H1 (cell line): ENCODE measurements at regions not wholly inside any gene's neighbourhood (a gene's known extent, or its start where the extent isn't known, plus 50 kb on each side); places are given as distances from the start of the nearest gene placed in this dataset.

Source experiments
- CTCF ChIA-PET: fragments of 300-600 bp; sonication (Branson Sonifier 250); formaldehyde crosslinking; loops from one replicate; lab custom pipeline; 2021; ENCODE audit not compliant: partially characterized antibody; lab: Charles Lee
- POLR2A ChIA-PET: fragments of 300-600 bp; sonication (Branson Sonifier 250); formaldehyde crosslinking; loops from one replicate; lab custom pipeline; 2021; ENCODE audit warnings: inconsistent platforms; ENCODE audit not compliant: partially characterized antibody; lab: Charles Lee
- DNase-seq, 2 experiments: peaks; one replicate each; pipeline versions ENCODE4 v3.0.0 to v3.0.0-alpha.2; 2010 to 2022; ENCODE audit warnings: low spot score in 2 of 2, low read depth in 1 of 2, mixed read lengths in 1 of 2
- FAIRE-seq: peaks from 2 replicates; lab custom pipeline; 2011; peaks lifted over from hg19 to GRCh38; lab: Jason Lieb, UNC
- H2AFZ ChIP-seq: 2 replicates; pipeline ENCODE4 v1.8.1; 2012; ENCODE audit warnings: low read length, inconsistent platforms
- H2AK5ac ChIP-seq: 2 replicates; pipeline ENCODE4 v1.6.1; 2013; ENCODE audit warnings: low read depth, low read length
- H2BK120ac ChIP-seq: replicated peaks from 2 replicates; pipeline ENCODE3; 2013; ENCODE audit warnings: low read depth, low read length, inconsistent platforms
- H2BK12ac ChIP-seq: 2 replicates; pipeline ENCODE4 v1.6.1; 2013; ENCODE audit warnings: low read depth, low read length
- H2BK15ac ChIP-seq: 2 replicates; pipeline ENCODE4 v1.6.1; 2013; ENCODE audit warnings: low read length
- H2BK20ac ChIP-seq: 2 replicates; pipeline ENCODE4 v1.6.1; 2013; ENCODE audit warnings: low read length
- H2BK5ac ChIP-seq: 2 replicates; pipeline ENCODE4 v1.6.1; 2013; ENCODE audit warnings: low read depth, low read length
- H3K14ac ChIP-seq: 2 replicates; pipeline ENCODE4 v1.6.1; 2013; ENCODE audit warnings: inconsistent platforms; ENCODE audit not compliant: insufficient read length
- H3K18ac ChIP-seq: 2 replicates; pipeline ENCODE4 v1.6.1; 2013; ENCODE audit warnings: low read length; ENCODE audit errors: extremely low read depth
- H3K23ac ChIP-seq: 2 replicates; pipeline ENCODE4 v1.6.1; 2013; ENCODE audit warnings: inconsistent platforms; ENCODE audit not compliant: insufficient read length
- H3K23me2 ChIP-seq: 2 replicates; pipeline ENCODE4 v1.6.1; 2013; ENCODE audit warnings: low read depth, low read length
- H3K27ac ChIP-seq: 2 replicates; pipeline ENCODE4 v1.6.1; 2011; ENCODE audit warnings: low read depth, low read length, inconsistent platforms
- H3K27me3 ChIP-seq, 4 experiments: replicated peaks in 1 of 4; 1 replicate in 1 of 4; 2 replicates in 3 of 4; pipeline versions ENCODE4 v1.6.1 to v1.8.1; 2011 to 2013; ENCODE audit warnings: low read length in 3 of 4, mild to moderate bottlenecking in 3 of 4, inconsistent platforms in 2 of 4, mixed read lengths in 2 of 4, moderate library complexity in 1 of 4; ENCODE audit not compliant: control insufficient read depth in 3 of 4, insufficient read depth in 3 of 4; ENCODE audit errors: extremely low read depth in 1 of 4
- H3K36me3 ChIP-seq, 4 experiments: 2 replicates each; pipeline versions ENCODE4 v1.6.1 to v1.8.1; 2011 to 2013; ENCODE audit warnings: mild to moderate bottlenecking in 4 of 4, low read length in 3 of 4, moderate library complexity in 2 of 4, control low read depth in 1 of 4, inconsistent platforms in 1 of 4; ENCODE audit not compliant: insufficient read depth in 4 of 4, control insufficient read depth in 2 of 4
- H3K4ac ChIP-seq: replicated peaks from 2 replicates; pipeline ENCODE3; 2013; ENCODE audit warnings: low read length, low read depth, mixed read lengths, inconsistent platforms; ENCODE audit not compliant: insufficient read length
- H3K4me1 ChIP-seq, 4 experiments: replicated peaks in 1 of 4; 1 replicate in 1 of 4; 2 replicates in 3 of 4; pipeline versions ENCODE4 v1.6.1 to v1.8.1; 2011 to 2013; ENCODE audit warnings: low read length in 3 of 4, inconsistent platforms in 2 of 4, mixed read lengths in 1 of 4; ENCODE audit not compliant: insufficient read depth in 4 of 4, control insufficient read depth in 3 of 4
- H3K4me2 ChIP-seq, 2 experiments: 2 replicates each; pipeline versions ENCODE4 v1.6.1 to v1.8.1; 2011 to 2013; ENCODE audit warnings: low read depth in 2 of 2, low read length in 2 of 2, control low read depth in 1 of 2, inconsistent platforms in 1 of 2, mild to moderate bottlenecking in 1 of 2; ENCODE audit not compliant: insufficient read depth in 1 of 2
- H3K4me3 ChIP-seq, 4 experiments: fragments of 200-600, 300-600 bp in 1 of 4; sonication (generic), shearing (Covaris generic), sonication (Bioruptor Twin) in 1 of 4; 2 replicates each; pipeline versions ENCODE4 v1.5.1 to v1.8.1; 2011 to 2016; ENCODE audit warnings: low read length in 4 of 4, low read depth in 3 of 4, control low read depth in 2 of 4, inconsistent platforms in 2 of 4, mild to moderate bottlenecking in 2 of 4, mixed read lengths in 1 of 4, moderate library complexity in 1 of 4; ENCODE audit not compliant: insufficient read depth in 2 of 4; ENCODE audit errors: extremely low read depth in 1 of 4
- H3K56ac ChIP-seq: replicated peaks from 2 replicates; pipeline ENCODE3; 2013; ENCODE audit warnings: low read depth, mild to moderate bottlenecking, mixed read lengths, low read length, inconsistent platforms; ENCODE audit not compliant: insufficient read length
- H3K79me1 ChIP-seq: 2 replicates; pipeline ENCODE4 v1.6.1; 2013; ENCODE audit warnings: low read depth, low read length, control low read depth
- H3K79me2 ChIP-seq, 2 experiments: 2 replicates each; pipeline versions ENCODE4 v1.6.1 to v1.8.1; 2012 to 2013; ENCODE audit warnings: low read length in 2 of 2, mild to moderate bottlenecking in 2 of 2, inconsistent platforms in 1 of 2; ENCODE audit not compliant: insufficient read depth in 2 of 2, control insufficient read depth in 1 of 2
- H3K9ac ChIP-seq, 4 experiments: replicated peaks in 1 of 4; 1 replicate in 1 of 4; 2 replicates in 3 of 4; pipeline versions ENCODE4 v1.6.1 to v1.8.1; 2011 to 2013; ENCODE audit warnings: low read depth in 3 of 4, low read length in 3 of 4, control low read depth in 2 of 4, mild to moderate bottlenecking in 2 of 4, moderate library complexity in 2 of 4, inconsistent platforms in 1 of 4; ENCODE audit errors: extremely low read depth in 1 of 4
- H3K9me3 ChIP-seq, 2 experiments: 2 replicates each; pipeline versions ENCODE4 v1.6.1 to v1.8.1; 2012 to 2013; ENCODE audit warnings: mild to moderate bottlenecking in 2 of 2, moderate library complexity in 2 of 2, control low read depth in 1 of 2, inconsistent platforms in 1 of 2, low read depth in 1 of 2, low read length in 1 of 2, mixed read lengths in 1 of 2; ENCODE audit not compliant: insufficient read depth in 2 of 2
- H4K20me1 ChIP-seq, 2 experiments: replicated peaks in 1 of 2; 2 replicates each; pipeline versions ENCODE3 to v1.8.1; 2011 to 2013; ENCODE audit warnings: inconsistent platforms in 2 of 2, low read length in 2 of 2, mild to moderate bottlenecking in 1 of 2; ENCODE audit not compliant: insufficient read depth in 2 of 2, control insufficient read depth in 1 of 2
- H4K5ac ChIP-seq: 2 replicates; pipeline ENCODE4 v1.6.1; 2013; ENCODE audit warnings: low read length, low read depth, mixed read lengths, inconsistent platforms; ENCODE audit not compliant: insufficient read length
- H4K8ac ChIP-seq: 2 replicates; pipeline ENCODE4 v1.8.0; 2013; ENCODE audit warnings: mild to moderate bottlenecking, moderate library complexity, low read length, inconsistent platforms; ENCODE audit not compliant: insufficient read depth; ENCODE audit errors: extremely low read depth
- H4K91ac ChIP-seq: replicated peaks from 2 replicates; pipeline ENCODE3; 2013; ENCODE audit warnings: low read length, mixed read lengths, inconsistent platforms; ENCODE audit not compliant: insufficient read length
- CBX5 ChIP-seq: fragments of 300-800, 300-1000 bp; sonication (generic); IDR thresholded peaks from 2 replicates; pipeline ENCODE4 v1.7.1; 2016; ENCODE audit warnings: antibody characterized with exemption, low read length, low read depth
- CHD1 ChIP-seq: IDR thresholded peaks from 2 replicates; pipeline ENCODE4 v1.6.1; 2012; ENCODE audit warnings: low read depth, low read length, improper control_type of control experiment
- CTBP2 ChIP-seq: IDR thresholded peaks from 2 replicates; pipeline ENCODE4 v1.7.0; 2011; ENCODE audit warnings: borderline replicate concordance, mild to moderate bottlenecking, moderate library complexity, mixed read lengths, low read length; ENCODE audit not compliant: insufficient read depth, insufficient read length
- JUN ChIP-seq: IDR thresholded peaks from 2 replicates; pipeline ENCODE4 v1.6.1; 2011; ENCODE audit warnings: low read depth, mild to moderate bottlenecking, improper control_type of control experiment, low read length
- MAFK ChIP-seq: IDR thresholded peaks from 2 replicates; pipeline ENCODE4 v1.6.1; 2012; ENCODE audit warnings: low read depth, mild to moderate bottlenecking, improper control_type of control experiment, low read length
- NRF1 ChIP-seq: IDR thresholded peaks from 2 replicates; pipeline ENCODE4 v1.6.1; 2011; ENCODE audit warnings: mild to moderate bottlenecking, low read depth, low read length, improper control_type of control experiment
- RNF2 ChIP-seq: fragments of 200-900, 300-1000 bp; sonication (generic); IDR thresholded peaks from 2 replicates; pipeline ENCODE4 v1.7.1; 2016; ENCODE audit warnings: borderline replicate concordance, low read depth, mild to moderate bottlenecking, antibody characterized with exemption, low read length; ENCODE audit not compliant: poor library complexity, severe bottlenecking; ENCODE audit errors: missing control alignments
- SP1 ChIP-seq: IDR thresholded peaks from 2 replicates; pipeline ENCODE4 v1.6.1; 2011; ENCODE audit warnings: low read depth, low read length
- SRF ChIP-seq: IDR thresholded peaks from 2 replicates; pipeline ENCODE4 v1.6.1; 2011; ENCODE audit warnings: mild to moderate bottlenecking, low read depth, low read length, moderate library complexity
- TAF7 ChIP-seq: optimal IDR thresholded peaks from 2 replicates; pipeline ENCODE3; 2011; ENCODE audit warnings: low read depth, mild to moderate bottlenecking, inconsistent platforms, low read length, moderate library complexity, borderline replicate concordance
- WGBS, 2 experiments: shearing (Covaris generic) in 1 of 2; methylation state at CpG; one replicate each; pipeline versions ENCODE4 v1.1.6 to v1.1.7; 2013 to 2015; ENCODE audit warnings: low lambda C conversion rate in 2 of 2, mixed read lengths in 2 of 2, inconsistent platforms in 1 of 2, low coverage in 1 of 2, missing lambda C conversion rate in 1 of 2; ENCODE audit not compliant: insufficient replicate concordance in 2 of 2, insufficient coverage in 1 of 2, insufficient read length in 1 of 2; ENCODE audit errors: extremely low coverage in 1 of 2, missing lambda C conversion rate in 1 of 2; 5-methylcytosine and 5-hydroxymethylcytosine counted together
- TF ChIP-seq, protein P1 (sequence below): IDR thresholded peaks from 2 replicates; pipeline ENCODE4 v1.6.1; 2012; ENCODE audit warnings: inconsistent platforms

DNA sequence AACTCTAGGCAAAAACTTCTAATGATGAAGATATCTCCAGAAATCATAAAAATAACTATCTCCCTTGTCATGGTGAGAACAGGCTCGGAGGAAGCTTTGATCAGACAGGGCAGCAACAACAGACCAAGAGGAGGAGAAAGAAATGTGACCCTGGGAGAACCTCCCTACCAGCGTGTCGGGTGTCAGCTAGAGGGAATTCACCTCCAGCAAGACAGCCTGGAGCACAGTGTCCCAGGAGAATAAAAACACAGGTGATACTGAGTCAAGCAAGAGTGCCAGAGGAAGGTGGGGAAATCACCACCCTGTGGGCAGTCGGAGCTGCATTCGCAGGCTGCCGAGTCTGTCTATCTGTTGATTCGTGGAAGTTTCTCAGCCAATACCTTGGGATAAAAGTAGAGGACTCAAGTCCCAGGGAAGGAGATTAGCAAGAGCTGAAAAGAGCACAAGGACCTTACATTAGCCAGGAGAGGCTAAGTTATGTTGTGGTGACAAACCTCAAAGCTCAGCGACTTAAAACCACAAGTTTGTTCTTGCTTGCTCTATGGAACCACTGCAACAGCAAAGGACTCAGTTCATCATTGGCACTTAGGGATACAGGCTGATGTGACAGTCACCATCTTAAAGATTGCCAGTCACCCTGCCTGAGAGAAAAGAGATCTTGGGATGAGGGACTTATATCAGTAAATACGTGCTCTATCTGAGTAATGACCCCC lies 598.3 kb downstream of the CCDC171 start:
- no peak for DNase-seq
- no peaks in the 10 kb centered on the region for H3K23me2 ChIP-seq
- no peaks in the 10 kb centered on the region for H4K20me1 ChIP-seq
- H3K27me3 ChIP-seq = peaks cover 0 to 16% (median 6%) of the 10 kb centered on the region in 4 experiments; a peak in 5 of 7 replicates
- no peaks in the 10 kb centered on the region for H3K36me3 ChIP-seq
- ChIA-PET POLR2A (no interaction called here), CTCF (interaction anchor here (1.0 to 1.6 kb wide), 6 partner anchors 12 to 314 kb away, joined by 3 to 4 read pairs (median 3); no protein-coding TSS in a partner anchor)
- H4K91ac ChIP-seq = no peak overlapping the region
- FAIRE-seq = no peak
- no peak overlapping the region; the same call in 1 of the 2 replicates for H2AFZ ChIP-seq
- H3K4me3 ChIP-seq = no peak overlapping the region
- H3K23ac ChIP-seq = no peak overlapping the region
- 83% methylated on average over 9 of the region's 9 CpGs; no CpG with 5 or more reads in 1 of the 2 experiments for WGBS, 2 experiments
- no peak for TF ChIP-seq CHD1
- no peak for TF ChIP-seq CBX5
- TF ChIP-seq NRF1 = no peak
- no peak for TF ChIP-seq RNF2
- TF ChIP-seq, protein P1, sequence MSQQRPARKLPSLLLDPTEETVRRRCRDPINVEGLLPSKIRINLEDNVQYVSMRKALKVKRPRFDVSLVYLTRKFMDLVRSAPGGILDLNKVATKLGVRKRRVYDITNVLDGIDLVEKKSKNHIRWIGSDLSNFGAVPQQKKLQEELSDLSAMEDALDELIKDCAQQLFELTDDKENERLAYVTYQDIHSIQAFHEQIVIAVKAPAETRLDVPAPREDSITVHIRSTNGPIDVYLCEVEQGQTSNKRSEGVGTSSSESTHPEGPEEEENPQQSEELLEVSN = no peak
- no peak for TF ChIP-seq CTBP2
- no peak for TF ChIP-seq SRF
- no peak for TF ChIP-seq JUN
- no peak for TF ChIP-seq SP1
- TF ChIP-seq MAFK = no peak
- no peak for TF ChIP-seq TAF7
- no peaks in the 10 kb centered on the region for H3K79me1 ChIP-seq
- no peak overlapping the region for H2AK5ac ChIP-seq
- H3K9me3 ChIP-seq = no peaks in the 10 kb centered on the region
- no peak overlapping the region for H3K18ac ChIP-seq
- H2BK5ac ChIP-seq = no peak overlapping the region
- H4K5ac ChIP-seq = no peak overlapping the region
- H2BK120ac ChIP-seq = no peak overlapping the region
- no peak overlapping the region for H3K4me2 ChIP-seq
- H2BK15ac ChIP-seq = no peak overlapping the region
- H3K9ac ChIP-seq = no peak overlapping the region
- peaks cover 0 to 3% (median 1%) of the 10 kb centered on the region in 4 experiments; a peak in 5 of 7 replicates for H3K4me1 ChIP-seq
- no peaks in the 10 kb centered on the region for H3K79me2 ChIP-seq
- H3K14ac ChIP-seq = no peak overlapping the region
- H2BK12ac ChIP-seq = no peak overlapping the region
- H3K4ac ChIP-seq = no peak overlapping the region
- no peak overlapping the region for H3K56ac ChIP-seq
- no peak overlapping the region for H4K8ac ChIP-seq
- no peak overlapping the region for H2BK20ac ChIP-seq
- H3K27ac ChIP-seq = no peak overlapping the region
